Posterior cingulate gyrus (tissue), 11 donors: ENCODE measurements at regions not wholly inside any gene's neighbourhood (a gene's known extent, or its start where the extent isn't known, plus 50 kb on each side); places are given as distances from the start of the nearest gene placed in this dataset.

Experiments
- DNase-seq, 10 donors: peaks; one replicate each; pipeline versions ENCODE4 v3.0.0 to v3.0.0-alpha.2; 2020 to 2021; ENCODE audit warnings: mixed read lengths in 3 of 10
- intact Hi-C: fragments of 100-400 bp; cut with DNase I; formaldehyde crosslinking; loops from one replicate; pipeline ENCODE4 v1.15.1; 2023

- intact Hi-C loops, result no loop called here
- no peak for DNase-seq
These were observed 169.5 kb upstream of the STARD13 start for GRCh38 chr13:33454844-33455705.

DNA sequence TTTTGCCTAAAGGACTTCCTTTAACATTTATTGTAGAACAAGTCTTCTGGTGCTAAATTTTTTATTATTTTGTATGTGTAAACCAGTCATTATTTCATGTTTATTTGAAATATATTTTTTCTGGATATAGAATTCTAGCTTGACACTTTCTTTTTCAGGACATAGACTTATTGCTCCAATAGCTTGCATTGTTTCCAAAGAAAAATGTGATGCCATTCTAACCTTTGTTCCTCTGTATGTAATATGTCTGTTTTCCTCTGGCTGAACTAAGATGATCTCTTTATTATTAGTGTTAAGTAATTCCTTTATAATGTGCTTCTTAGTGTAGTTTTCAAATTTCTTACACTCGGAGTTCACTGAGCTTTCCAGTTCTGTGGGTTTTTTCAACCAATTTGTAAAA is 174.1 kb upstream of the STARD13 start:
- intact Hi-C loops, result no loop called here
- DNase-seq, result no peak

DNA sequence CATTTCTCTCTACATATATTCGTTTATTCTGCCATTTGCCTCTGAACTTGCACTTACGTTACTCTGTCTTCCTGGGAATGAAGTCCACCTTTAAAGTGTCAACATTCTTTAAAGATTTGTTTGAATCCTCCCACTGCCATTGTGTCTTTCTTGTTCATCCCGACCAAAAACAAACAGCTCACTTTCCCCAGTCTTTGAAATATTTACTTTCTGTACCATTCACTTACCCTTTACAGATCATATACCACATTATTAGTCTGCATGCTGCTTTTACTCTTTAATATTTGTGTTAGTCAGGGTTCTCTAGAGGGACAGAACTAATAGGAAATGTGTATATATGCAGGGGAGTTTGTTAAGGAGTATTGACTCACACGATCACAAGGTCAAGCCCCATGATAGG is 176.6 kb upstream of the STARD13 start:
- intact Hi-C loops, result no loop called here
- DNase-seq, result no peak

GRCh38 chr13:33464345-33464744 is 178.8 kb upstream of the STARD13 start:
- intact Hi-C loops, result no loop called here
- no peak for DNase-seq

GRCh38 chr13:33466262-33466661 is 180.7 kb upstream of the STARD13 start:
- no peak for DNase-seq
- intact Hi-C loops, result no loop called here

GRCh38 chr13:33467556-33467955 is 182.0 kb upstream of the STARD13 start:
- no peak for DNase-seq
- intact Hi-C loops, result no loop called here

GRCh38 chr13:33471204-33471603 is 185.6 kb upstream of the STARD13 start:
- no peak for DNase-seq
- intact Hi-C loops, result no loop called here

DNA sequence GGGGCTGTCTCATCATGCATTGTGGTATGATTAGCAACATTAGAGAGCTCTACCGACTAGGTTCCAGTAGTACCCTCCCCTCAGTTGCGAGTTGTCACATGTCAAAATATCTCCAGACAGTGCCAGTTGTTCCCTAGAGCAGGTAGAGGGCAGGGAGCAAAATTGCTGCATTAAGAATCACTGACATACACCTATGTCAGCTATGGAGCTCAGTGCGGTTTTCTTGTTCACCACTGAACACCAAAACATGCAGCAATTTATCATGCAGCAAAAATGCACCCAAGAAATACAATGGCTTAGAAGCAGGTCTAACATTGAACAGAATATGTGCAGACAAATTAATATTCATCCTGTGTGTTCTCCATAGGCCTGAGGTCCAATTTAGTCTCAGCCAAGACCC is 186.9 kb upstream of the STARD13 start:
- intact Hi-C loops, result no loop called here

GRCh38 chr13:33479105-33479504 is 193.6 kb upstream of the STARD13 start:
- intact Hi-C loops, result no loop called here
- DNase-seq, result no peak

More for the DNA sequence above, 186.9 kb upstream of the STARD13 start:
- no peak for DNase-seq

DNA sequence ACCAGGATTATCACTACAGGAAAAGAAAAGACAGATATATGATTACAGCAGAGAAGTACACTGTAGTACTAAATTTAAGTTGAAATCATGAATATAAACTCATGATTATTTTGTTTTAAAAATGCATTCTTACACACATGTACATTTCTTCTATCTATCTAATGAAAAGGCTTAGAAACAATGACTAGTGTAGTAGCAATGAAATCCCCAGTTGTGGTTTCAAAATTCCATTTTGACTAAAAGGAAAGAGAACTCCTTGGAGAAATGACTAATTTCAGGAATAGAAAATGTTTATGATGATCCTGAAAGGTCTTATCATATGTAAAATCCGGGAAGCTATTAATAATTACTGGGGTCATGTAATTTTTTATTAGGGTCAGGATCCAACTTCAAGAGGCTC is 195.0 kb upstream of the STARD13 start:
- no peak for DNase-seq
- intact Hi-C loops, result no loop called here

GRCh38 chr13:33483471-33483870 is 197.9 kb upstream of the STARD13 start:
- no peak for DNase-seq
- intact Hi-C loops, result no loop called here

GRCh38 chr13:33485247-33485646 is 199.7 kb upstream of the STARD13 start:
- intact Hi-C loops, result no loop called here

DNA sequence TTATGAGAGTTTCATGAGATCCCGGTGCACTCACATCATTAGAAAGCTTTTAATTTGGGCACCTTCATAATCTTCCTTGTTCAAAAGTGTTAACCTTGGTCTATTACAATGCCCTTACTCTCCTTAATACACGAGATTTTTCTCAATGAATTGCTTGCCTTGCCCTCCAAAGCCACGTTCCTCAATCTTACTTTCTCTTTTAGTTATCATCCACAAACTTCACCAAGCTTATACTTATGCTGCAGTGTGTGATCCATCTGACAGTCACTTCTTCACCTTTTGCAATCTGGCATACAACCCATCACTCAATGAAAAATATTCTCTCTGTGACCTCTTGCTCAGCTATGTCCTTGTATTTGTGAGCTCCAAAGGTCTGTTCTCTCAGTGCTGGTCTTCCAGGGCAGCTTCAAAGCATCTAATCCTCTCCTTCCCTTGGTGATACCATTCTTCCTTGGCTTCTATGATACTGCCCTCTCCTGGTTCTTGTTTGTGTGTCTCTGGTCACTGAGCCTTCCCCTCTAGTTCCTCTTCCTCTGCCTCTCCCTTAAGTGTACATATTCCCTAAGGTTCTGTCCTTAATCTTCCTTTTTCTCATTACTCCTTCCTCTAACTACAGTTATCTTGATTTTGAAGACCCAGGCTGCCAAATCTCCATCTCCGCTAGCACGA is 202.2 kb upstream of the STARD13 start:
- peak in 1 of 10 donors; percentile 9 for DNase-seq
- intact Hi-C loops, result loop anchor here (2.0 kb wide), 1 partner anchor 259 kb away; no protein-coding TSS in a partner anchor

More at GRCh38 chr13:33485247-33485646, 199.7 kb upstream of the STARD13 start:
- DNase-seq, result no peak

DNA sequence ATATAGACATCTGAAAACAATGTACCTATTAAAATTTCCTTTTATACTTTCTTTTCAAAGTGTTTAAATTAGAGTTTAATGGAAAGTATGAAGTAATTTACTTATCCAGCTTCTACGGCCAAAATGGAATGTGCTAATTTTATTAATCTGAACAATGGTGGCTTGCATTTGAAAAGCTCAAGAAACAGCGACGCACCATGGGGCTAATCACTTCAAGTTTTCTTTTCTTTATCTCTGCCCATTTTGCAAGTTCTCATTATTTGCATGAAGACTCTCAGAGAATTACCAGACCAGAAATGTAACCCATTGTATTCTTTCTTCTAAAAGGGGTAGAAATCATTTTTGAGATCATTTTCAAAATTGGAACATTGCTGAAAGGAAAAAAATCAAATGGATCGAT is 204.0 kb upstream of the STARD13 start:
- DNase-seq, result no peak
- intact Hi-C loops, result loop anchor here (2.0 kb wide), 1 partner anchor 261 kb away; no protein-coding TSS in a partner anchor

- peak in 7 of 10 donors; percentile 8 to 78 (median 33) for DNase-seq
- intact Hi-C loops, result no loop called here
These were observed 205.1 kb upstream of the STARD13 start for GRCh38 chr13:33490461-33491327.

- intact Hi-C loops, result no loop called here
- no peak for DNase-seq
These were observed 208.3 kb upstream of the STARD13 start for GRCh38 chr13:33493672-33494365.

- DNase-seq, result no peak
- intact Hi-C loops, result no loop called here
These were observed 209.1 kb upstream of the STARD13 start for GRCh38 chr13:33494596-33495204.

- intact Hi-C loops, result no loop called here
- DNase-seq, result no peak
These were observed 210.8 kb upstream of the STARD13 start for GRCh38 chr13:33496336-33496735.

- intact Hi-C loops, result no loop called here
- DNase-seq, result no peak
These were observed 211.7 kb upstream of the STARD13 start for GRCh38 chr13:33497146-33497845.
